HG02588 (cell line): ENCODE measurements at regions not wholly inside any gene's neighbourhood (a gene's known extent, or its start where the extent isn't known, plus 50 kb on each side); places are given as distances from the start of the nearest gene placed in this dataset.

Experiments
- ATAC-seq: cut with Tn5 transposase; IDR thresholded peaks from one replicate; pipeline ENCODE4 v1.9.1; 2021; ENCODE audit warnings: mild to moderate bottlenecking, moderate library complexity; ENCODE audit not compliant: unreplicated experiment

DNA sequence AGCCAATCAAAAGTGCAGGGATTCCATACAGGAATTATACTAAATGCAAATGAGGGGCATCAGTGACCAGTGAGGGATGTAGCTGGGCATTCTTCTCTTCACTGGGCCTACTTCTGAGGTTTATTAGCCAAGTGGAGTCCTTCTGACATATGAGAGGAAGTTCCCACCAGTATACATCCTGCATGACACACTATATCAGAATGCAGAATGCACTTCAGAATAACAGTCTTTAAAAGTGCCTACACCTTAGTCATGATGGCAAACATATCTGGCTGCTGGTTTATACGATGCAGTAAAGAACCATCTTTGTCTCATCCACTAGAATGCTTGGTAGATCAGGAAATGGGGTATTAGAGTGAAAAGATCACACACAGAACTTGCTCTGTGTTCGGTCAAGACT, 180.3 kb upstream of the PPARGC1A start:
- no peak for ATAC-seq

GRCh38 chr4:24067367-24068193, 177.7 kb upstream of the PPARGC1A start:
- no peak for ATAC-seq

GRCh38 chr4:24065974-24066373, 176.1 kb upstream of the PPARGC1A start:
- no peak for ATAC-seq

DNA sequence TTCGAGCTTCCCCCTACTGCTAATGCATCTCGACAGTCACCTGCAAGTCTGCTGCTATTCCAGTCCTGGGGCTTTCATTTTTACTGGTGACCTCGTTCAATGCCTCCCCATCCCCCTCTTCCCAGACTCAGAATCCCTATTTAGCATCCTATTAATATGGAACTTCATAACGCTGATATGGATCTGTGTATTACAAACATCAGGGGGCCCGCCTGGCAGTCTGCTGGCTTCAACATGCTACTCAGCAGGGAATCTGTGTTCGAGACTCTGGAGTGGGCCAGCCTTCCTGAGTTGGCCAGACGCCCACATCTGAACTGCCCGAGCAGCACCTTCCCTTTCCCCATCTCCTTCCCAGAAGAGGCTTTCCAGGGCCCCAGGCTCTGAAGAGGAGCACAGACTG, 173.9 kb upstream of the PPARGC1A start:
- ATAC-seq, result no peak

DNA sequence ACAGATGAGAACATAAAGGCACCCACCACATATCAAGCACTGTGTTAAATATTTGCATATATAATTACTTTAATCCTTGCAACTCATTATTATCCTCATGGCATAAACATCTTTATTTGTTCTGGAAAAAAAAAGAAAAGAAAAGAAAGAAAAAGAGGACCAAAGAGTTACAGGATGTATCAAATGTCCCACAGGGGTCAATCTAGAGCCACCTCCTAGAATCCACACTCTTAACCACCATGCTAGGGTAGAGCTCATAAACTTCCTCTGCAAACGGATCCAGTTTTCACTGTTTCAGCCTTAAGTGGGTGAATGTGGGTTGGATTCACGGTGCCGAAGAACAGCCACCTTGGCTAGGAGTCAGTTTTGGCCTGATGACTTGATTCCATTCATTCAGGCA, 171.1 kb upstream of the PPARGC1A start:
- no peak for ATAC-seq

DNA sequence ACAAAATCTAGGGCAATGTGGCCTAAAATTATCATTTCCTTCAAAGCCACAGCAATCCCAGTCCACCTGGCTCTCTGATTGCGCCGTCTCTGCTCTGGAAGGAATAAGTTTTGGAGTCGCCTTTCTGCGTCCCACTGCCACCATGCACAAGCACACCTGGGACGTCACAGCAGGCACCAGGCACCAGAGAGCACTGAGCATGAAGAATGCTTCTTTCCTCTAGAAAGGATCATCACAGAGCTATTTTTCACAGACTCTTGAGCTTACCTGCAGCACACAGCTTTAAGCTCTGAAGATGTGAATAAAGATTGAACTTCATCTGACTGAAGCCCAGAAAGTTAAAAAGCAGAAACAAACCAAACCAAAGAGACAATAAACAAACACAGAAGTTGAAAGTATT, 170.0 kb upstream of the PPARGC1A start:
- no peak for ATAC-seq

DNA sequence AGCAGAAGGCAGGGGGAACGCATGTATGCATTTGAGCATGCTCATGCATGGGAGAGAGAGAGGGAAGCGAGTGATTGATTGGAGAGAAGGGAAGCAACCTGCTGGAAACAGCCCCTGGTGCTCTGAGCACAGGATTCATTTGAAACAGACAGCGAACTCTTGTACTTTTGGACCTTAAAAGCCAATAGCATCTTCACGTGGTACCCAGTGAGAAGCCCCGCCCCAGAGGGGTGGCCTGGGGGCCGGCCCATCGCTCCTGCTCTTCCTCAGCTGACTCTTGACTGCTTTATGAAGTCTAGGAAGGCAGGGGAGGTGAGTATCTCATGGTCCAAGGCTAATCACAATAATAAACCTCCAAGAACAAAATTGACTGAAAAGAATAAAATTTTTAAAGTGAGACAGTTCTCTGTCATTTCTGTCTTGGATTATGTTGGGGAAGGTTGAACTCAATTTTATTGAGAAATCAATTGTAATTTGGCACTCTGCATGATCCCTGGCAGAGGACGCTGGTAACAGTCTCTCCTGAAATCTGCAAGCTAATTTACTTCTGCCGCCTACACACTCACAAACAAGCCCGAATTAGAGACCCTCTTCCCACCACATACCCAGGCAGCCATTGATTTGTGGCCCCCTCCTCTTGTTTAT, 168.2 kb upstream of the PPARGC1A start:
- ATAC-seq, result no peak

DNA sequence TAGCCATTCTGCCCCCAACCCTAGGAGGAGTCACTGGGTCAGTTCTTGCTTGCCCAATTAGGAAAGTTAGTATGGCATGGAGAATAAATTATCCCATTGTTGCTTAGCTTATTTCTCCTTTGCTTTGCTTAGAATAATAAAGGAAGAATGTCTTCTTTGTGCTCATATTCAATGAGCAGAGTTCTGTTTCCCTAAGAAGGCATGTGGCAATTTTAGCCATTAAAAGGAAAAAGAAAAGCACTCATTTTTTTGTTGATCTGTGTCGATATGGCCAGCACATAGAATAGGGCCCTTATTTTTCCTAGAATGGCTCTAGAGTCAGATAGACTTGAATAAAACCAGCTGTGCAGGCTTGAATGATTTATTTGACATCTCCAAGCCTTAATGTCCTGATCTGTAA, 166.4 kb upstream of the PPARGC1A start:
- no peak for ATAC-seq

GRCh38 chr4:24055623-24056022, 165.8 kb upstream of the PPARGC1A start:
- ATAC-seq, result no peak

DNA sequence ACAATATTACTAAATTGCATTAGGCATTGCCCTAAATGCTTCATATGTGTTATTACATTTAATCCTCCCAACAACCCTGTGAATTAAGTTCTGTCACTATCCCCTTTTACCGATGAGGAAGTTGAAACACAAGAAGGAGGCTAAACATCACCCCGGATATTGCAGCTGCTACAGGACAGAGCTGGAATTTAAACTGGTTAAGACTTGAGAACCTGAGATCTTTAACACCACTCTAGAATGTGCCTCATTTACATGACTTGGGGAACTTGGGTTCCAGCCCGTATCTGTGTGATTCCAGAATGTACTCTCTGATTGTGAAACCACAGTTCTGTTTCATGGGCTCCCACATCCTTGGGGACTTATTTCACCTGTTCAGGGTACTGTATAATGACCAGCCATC, 165.1 kb upstream of the PPARGC1A start:
- no peak for ATAC-seq

GRCh38 chr4:24053934-24054333, 164.1 kb upstream of the PPARGC1A start:
- ATAC-seq, result no peak

- ATAC-seq, result no peak
Measured at GRCh38 chr4:24044610-24045589, 155.1 kb upstream of the PPARGC1A start.

GRCh38 chr4:24042094-24042493, 152.2 kb upstream of the PPARGC1A start:
- ATAC-seq, result no peak

GRCh38 chr4:24040811-24041210, 151.0 kb upstream of the PPARGC1A start:
- no peak for ATAC-seq

DNA sequence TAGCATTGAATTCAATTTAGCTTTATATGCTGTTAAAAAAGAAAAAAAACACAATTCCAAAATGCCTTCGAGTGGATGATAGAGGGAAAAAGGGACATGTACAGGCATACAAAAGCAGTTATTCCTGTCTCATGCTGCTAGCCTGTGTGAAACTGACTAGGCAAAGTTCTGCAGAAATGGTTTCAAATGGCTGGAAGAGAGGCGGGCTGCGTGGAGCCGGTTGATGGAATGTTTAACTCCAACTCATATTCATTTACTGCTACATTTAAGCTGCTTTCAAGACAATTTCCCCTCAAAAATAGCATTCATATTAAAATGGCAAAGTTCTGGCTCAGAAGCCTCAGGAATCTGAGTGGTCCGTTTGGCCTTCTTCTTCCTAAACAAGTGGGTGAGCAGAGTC, 143.8 kb upstream of the PPARGC1A start:
- no peak for ATAC-seq

DNA sequence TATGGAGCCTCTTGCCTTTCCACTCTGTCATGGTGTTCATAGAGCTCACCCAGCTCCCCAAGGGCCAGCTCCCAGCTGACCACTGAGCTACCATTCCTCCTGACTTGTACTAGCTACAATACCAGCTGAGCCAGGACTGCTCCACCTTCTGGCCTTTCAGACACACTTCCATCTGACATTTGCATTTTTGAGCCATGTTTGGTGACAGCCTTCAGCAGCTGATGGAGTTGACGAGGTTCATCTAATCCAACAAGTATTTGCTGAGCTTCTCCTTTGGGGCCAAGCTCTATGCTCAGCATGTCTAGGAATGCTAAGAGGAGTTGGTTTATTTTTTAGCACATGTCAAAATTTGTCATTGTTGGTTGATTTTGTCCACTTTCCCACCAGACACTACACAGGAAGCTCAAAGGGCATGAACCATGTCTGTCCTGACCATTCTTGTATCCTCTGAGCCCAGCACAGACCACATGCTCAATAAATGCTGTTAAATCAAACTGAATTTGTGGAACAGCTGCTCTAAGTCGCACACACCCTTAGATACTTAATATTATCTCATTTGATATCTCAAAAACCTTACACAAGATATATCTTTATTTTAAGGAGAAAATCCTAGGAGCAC, 142.6 kb upstream of the PPARGC1A start:
- ATAC-seq, result no peak

GRCh38 chr4:24026596-24026995, 136.7 kb upstream of the PPARGC1A start:
- ATAC-seq, result no peak

- ATAC-seq, result no peak
Measured at GRCh38 chr4:24024605-24025004, 134.8 kb upstream of the PPARGC1A start.

- ATAC-seq, result no peak
Measured at GRCh38 chr4:24024157-24024556, 134.3 kb upstream of the PPARGC1A start.

GRCh38 chr4:24015782-24016181, 125.9 kb upstream of the PPARGC1A start:
- ATAC-seq, result no peak
